PFSK-1 (cell line): ENCODE measurements at regions not wholly inside any gene's neighbourhood (a gene's known extent, or its start where the extent isn't known, plus 50 kb on each side); places are given as distances from the start of the nearest gene placed in this dataset.

Source experiments
- FOXP2 ChIP-seq: optimal IDR thresholded peaks from 2 replicates; pipeline ENCODE3; 2011; ENCODE audit warnings: borderline replicate concordance, control low read depth, inconsistent platforms; ENCODE audit not compliant: insufficient read depth; ENCODE audit errors: extremely low read length, extremely low read depth
- POLR2AphosphoS5 ChIP-seq: IDR thresholded peaks from 2 replicates; pipeline ENCODE4 v1.6.1; 2012; ENCODE audit warnings: low read depth, mild to moderate bottlenecking, control low read depth, low read length, moderate library complexity
- SIN3A ChIP-seq: IDR thresholded peaks from 2 replicates; pipeline ENCODE4 v1.6.1; 2012; ENCODE audit warnings: mild to moderate bottlenecking, low read length, moderate library complexity, borderline replicate concordance; ENCODE audit not compliant: insufficient read depth
- TAF1 ChIP-seq: IDR thresholded peaks from 2 replicates; pipeline ENCODE4 v1.6.1; 2012; ENCODE audit warnings: low read length, control low read depth, borderline replicate concordance; ENCODE audit not compliant: insufficient read depth
- TF ChIP-seq, protein P1 (sequence below), 2 experiments: IDR thresholded peaks; 2 replicates each; pipeline versions ENCODE4 v1.6.1 to v1.8.0; 2011 to 2012; ENCODE audit warnings: low read depth in 2 of 2, low read length in 2 of 2, control low read depth in 1 of 2, inconsistent platforms in 1 of 2, mild to moderate bottlenecking in 1 of 2, moderate library complexity in 1 of 2; ENCODE audit not compliant: insufficient read depth in 1 of 2

DNA sequence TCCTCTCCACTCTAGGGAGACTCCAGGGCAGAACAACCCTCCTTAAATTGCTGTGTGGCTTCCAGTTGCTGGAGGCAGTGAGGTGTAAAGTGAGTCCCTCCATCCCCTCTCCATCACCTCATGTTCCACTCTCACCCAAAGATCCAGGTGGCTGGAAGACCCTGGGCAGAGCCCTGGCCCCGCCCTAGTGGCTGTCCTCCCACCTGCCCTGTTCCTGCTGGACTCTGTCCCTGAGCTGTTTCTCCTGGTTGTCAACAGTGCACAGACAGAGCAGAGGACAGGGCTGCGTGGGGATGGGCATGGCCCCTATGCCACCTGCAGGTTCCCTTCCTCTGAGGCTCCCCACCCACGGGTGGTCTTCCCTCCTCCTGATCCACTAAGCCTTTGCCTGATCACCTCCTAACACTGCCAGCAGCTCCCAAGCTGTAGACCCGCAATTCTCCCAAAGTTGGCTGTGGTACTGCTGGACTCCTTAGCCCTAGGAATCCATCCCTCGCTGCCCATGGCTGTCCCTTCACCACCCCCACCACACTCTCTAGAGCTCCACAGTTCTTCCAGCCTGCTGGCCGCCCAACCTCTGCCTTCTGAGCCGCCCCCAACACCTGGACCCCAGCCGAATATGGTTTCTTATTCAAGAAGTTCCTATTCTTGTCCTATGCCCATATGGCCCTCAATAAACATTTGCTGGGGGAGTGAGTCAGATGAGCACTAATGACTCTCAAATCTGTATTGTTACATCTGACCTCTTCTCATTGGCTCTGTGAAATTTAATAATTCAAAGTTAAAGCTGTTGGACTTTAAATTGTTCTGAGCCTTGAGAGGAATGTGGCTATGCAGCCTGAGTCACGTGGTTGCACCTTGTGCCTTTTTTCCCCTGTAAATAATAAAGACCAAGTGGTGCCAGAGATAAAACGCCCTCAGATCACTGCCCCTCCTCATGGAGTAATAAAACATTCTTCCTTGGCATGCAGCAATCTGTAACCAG is 260.0 kb upstream of the HS6ST1 start:
- TF ChIP-seq SIN3A (no peak), TAF1 (no peak), FOXP2 (no peak), POLR2AphosphoS5 (no peak)
- TF ChIP-seq, protein P1, sequence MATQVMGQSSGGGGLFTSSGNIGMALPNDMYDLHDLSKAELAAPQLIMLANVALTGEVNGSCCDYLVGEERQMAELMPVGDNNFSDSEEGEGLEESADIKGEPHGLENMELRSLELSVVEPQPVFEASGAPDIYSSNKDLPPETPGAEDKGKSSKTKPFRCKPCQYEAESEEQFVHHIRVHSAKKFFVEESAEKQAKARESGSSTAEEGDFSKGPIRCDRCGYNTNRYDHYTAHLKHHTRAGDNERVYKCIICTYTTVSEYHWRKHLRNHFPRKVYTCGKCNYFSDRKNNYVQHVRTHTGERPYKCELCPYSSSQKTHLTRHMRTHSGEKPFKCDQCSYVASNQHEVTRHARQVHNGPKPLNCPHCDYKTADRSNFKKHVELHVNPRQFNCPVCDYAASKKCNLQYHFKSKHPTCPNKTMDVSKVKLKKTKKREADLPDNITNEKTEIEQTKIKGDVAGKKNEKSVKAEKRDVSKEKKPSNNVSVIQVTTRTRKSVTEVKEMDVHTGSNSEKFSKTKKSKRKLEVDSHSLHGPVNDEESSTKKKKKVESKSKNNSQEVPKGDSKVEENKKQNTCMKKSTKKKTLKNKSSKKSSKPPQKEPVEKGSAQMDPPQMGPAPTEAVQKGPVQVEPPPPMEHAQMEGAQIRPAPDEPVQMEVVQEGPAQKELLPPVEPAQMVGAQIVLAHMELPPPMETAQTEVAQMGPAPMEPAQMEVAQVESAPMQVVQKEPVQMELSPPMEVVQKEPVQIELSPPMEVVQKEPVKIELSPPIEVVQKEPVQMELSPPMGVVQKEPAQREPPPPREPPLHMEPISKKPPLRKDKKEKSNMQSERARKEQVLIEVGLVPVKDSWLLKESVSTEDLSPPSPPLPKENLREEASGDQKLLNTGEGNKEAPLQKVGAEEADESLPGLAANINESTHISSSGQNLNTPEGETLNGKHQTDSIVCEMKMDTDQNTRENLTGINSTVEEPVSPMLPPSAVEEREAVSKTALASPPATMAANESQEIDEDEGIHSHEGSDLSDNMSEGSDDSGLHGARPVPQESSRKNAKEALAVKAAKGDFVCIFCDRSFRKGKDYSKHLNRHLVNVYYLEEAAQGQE (IDR thresholded peaks at IDR 0.05; ENCODE audit: insufficient read depth in 1 of 2, low read depth in 2 of 2, low read length in 2 of 2), result no peak

DNA sequence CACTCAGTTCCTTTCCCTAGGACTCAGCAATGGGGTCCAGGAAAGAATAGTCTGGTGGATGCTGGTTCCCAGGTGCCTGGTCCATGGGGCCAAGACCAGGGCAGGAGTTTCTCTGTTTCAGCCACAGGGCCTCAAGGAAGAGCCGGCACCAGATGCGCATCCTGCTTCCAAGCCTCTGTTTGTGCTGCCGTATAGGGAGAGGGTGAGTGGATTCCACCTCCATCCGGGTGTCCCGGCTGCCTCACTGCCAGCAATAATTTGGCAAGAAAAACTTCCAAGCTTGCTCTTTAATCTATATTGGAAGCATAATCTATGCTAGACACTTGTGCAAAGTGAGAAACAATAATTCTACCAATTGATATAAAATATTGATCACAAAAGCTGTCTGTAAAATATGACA is 261.2 kb upstream of the HS6ST1 start:
- TF ChIP-seq POLR2AphosphoS5, result no peak
- no peak for TF ChIP-seq TAF1
- no peak for TF ChIP-seq FOXP2
- TF ChIP-seq, protein P1 (IDR thresholded peaks at IDR 0.05; ENCODE audit: insufficient read depth in 1 of 2, low read depth in 2 of 2, low read length in 2 of 2), result no peak
- no peak for TF ChIP-seq SIN3A

DNA sequence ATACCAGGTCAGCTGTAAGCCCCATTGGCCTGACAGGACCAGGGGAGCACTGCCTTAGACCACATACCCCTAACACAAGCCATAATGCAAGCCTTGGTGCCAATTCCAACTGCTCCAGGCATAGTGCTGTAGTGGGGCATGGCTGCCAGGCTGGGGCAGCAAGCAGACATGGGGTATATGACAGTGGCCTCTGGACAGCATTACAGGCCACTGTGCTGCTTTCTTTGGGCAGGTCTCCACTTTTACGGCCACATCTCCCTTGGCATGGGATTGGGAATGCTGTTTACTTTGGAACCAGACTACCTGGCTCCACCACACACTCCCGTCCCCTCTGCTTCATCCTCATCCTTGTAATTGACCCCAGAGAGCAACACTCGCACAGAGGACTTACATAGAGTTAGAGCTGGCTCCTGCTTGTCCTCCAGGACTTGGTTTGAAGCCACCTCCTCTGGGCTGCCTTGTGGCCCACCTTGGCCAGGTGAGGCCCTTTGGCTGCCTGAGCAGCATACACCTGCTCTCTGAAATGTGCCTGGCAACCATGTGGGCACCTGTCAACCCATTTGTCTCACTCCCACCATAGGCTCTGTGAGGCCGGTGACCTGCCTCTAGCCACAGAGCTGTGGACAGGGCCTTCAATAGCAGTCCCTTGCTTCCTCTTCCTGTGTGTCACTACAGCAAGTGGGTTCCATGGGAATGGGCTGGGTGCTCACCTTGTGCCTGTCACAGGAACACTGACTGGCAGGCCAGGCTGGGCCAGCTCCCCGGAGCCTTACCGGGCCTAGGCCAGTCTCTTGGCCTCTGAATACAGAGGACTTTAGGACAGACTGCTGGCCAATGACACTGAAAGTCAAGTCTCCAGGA is 262.6 kb upstream of the HS6ST1 start:
- TF ChIP-seq TAF1 (no peak), FOXP2 (no peak), POLR2AphosphoS5 (no peak), SIN3A (no peak)
- TF ChIP-seq, protein P1 (IDR thresholded peaks at IDR 0.05; ENCODE audit: insufficient read depth in 1 of 2, low read depth in 2 of 2, low read length in 2 of 2), result no peak

DNA sequence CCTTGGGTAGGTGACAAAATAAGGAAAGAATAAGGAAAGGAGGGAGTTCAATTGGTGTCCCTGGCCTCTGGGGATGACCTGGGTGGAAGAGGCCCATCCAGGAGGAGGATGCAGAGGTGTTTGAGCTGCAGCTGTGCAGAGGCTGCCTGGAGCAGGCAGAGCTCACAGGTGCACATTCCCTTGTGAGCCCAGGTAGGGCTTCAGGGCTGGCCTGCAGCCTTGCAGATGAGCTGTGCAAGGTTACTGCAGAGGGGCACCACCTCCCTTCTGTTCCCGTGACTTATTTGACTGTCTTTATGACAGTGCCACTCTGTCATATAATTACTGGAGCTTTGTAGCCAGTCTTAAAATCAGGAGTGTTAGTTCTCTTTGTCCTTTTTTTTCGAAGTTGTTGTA is 263.2 kb upstream of the HS6ST1 start:
- TF ChIP-seq, protein P1 (IDR thresholded peaks at IDR 0.05; ENCODE audit: insufficient read depth in 1 of 2, low read depth in 2 of 2, low read length in 2 of 2), result no peak
- TF ChIP-seq POLR2AphosphoS5, result no peak
